ENCODE measurements at regions not wholly inside any gene's neighbourhood (a gene's known extent, or its start where the extent isn't known, plus 50 kb on each side); places are given as distances from the start of the nearest gene placed in this dataset.
"Not testable (repeated sequence)": the region's sequence is repeated elsewhere in the genome, so short reads cannot be mapped to it uniquely, and the experiment has no call there.

- BruUV-seq (replicated peaks), result no TSS peak
- Histone ChIP-seq H3K27me3 (ENCODE audit: insufficient read depth, low read depth) (no peaks in the 10 kb centered on the region), H3K4me1 (replicated peaks; ENCODE audit: insufficient read depth) (no peaks in the 10 kb centered on the region)
These were observed 193.9 kb upstream of the PHF14 start for GRCh38 chr7:10779465-10780399.

GRCh38 chr7:10780400-10780747, 193.3 kb upstream of the PHF14 start:
- Histone ChIP-seq H3K79me2 (ENCODE audit: low read depth) (no peaks in the 10 kb centered on the region), H3F3A (ENCODE audit: insufficient read depth, low read depth) (no peaks in the 10 kb centered on the region), H3K4me3 (no peak overlapping the region), H3K4me1 (replicated peaks; ENCODE audit: insufficient read depth) (no peaks in the 10 kb centered on the region), H3K4me2 (no peak overlapping the region), H4K20me1 (ENCODE audit: insufficient read depth) (no peaks in the 10 kb centered on the region), H3K9me3 (ENCODE audit: insufficient read depth, low read depth) (no peaks in the 10 kb centered on the region; the same call in 1 of the 2 replicates), H3K9me2 (ENCODE audit: insufficient read depth) (no peaks in the 10 kb centered on the region), H3K36me3 (ENCODE audit: low read depth) (no peaks in the 10 kb centered on the region), H2AFZ (no peak overlapping the region), H3K27ac (no peak overlapping the region), H3K27me3 (ENCODE audit: insufficient read depth, low read depth) (no peaks in the 10 kb centered on the region)
- BruUV-seq (replicated peaks), result no TSS peak
- intact Hi-C loops (cut with micrococcal nuclease; ENCODE audit: unreplicated experiment), result no loop called here
- CTCF ChIA-PET, result no interaction called here
- POLR2A ChIA-PET (ENCODE audit: unreplicated experiment), result no interaction called here
- no peak for DNase-seq
- no peak for TF ChIP-seq EZH2 (IDR thresholded peaks at IDR 0.05; ENCODE audit: low read depth)

More at GRCh38 chr7:10779465-10780399, 193.9 kb upstream of the PHF14 start:
- no peaks in the 10 kb centered on the region for H3K9me2 ChIP-seq (ENCODE audit: insufficient read depth)
- ChIA-PET POLR2A (ENCODE audit: unreplicated experiment) (no interaction called here), CTCF (no interaction called here)
- TF ChIP-seq EZH2 (IDR thresholded peaks at IDR 0.05; ENCODE audit: low read depth), result no peak
- TF ChIP-seq CTCF (conservative IDR thresholded peaks at IDR 0.05), result no peak
- H4K20me1 ChIP-seq (ENCODE audit: insufficient read depth), result no peaks in the 10 kb centered on the region
- no peaks in the 10 kb centered on the region; the same call in 1 of the 2 replicates for H3K9me3 ChIP-seq (ENCODE audit: insufficient read depth, low read depth)
- H3K27ac ChIP-seq, result no peak overlapping the region
- no peaks in the 10 kb centered on the region for H3F3A ChIP-seq (ENCODE audit: insufficient read depth, low read depth)
- no peak overlapping the region for H3K4me2 ChIP-seq
- no peaks in the 10 kb centered on the region for H3K36me3 ChIP-seq (ENCODE audit: low read depth)
- H3K4me3 ChIP-seq, result no peak overlapping the region
- intact Hi-C loops (cut with micrococcal nuclease; ENCODE audit: unreplicated experiment), result no loop called here
- no peaks in the 10 kb centered on the region for H3K79me2 ChIP-seq (ENCODE audit: low read depth)
- H2AFZ ChIP-seq, result no peak overlapping the region
- no peak for DNase-seq

GRCh38 chr7:10786976-10787375, 186.7 kb upstream of the PHF14 start:
- DNase-seq; H3F3A ChIP-seq (ENCODE audit: insufficient read depth, low read depth); H3K4me3 ChIP-seq; CTCF ChIA-PET; H3K36me3 ChIP-seq (ENCODE audit: low read depth); H3K4me2 ChIP-seq; H3K27ac ChIP-seq; H3K79me2 ChIP-seq (ENCODE audit: low read depth); POLR2A ChIA-PET (ENCODE audit: unreplicated experiment); H4K20me1 ChIP-seq (ENCODE audit: insufficient read depth); H3K9me2 ChIP-seq (ENCODE audit: insufficient read depth); H2AFZ ChIP-seq; BruUV-seq (replicated peaks); H3K27me3 ChIP-seq (ENCODE audit: insufficient read depth, low read depth); intact Hi-C loops (cut with micrococcal nuclease; ENCODE audit: unreplicated experiment); H3K4me1 ChIP-seq (replicated peaks; ENCODE audit: insufficient read depth); H3K9me3 ChIP-seq (ENCODE audit: insufficient read depth, low read depth): not testable (repeated sequence)

DNA sequence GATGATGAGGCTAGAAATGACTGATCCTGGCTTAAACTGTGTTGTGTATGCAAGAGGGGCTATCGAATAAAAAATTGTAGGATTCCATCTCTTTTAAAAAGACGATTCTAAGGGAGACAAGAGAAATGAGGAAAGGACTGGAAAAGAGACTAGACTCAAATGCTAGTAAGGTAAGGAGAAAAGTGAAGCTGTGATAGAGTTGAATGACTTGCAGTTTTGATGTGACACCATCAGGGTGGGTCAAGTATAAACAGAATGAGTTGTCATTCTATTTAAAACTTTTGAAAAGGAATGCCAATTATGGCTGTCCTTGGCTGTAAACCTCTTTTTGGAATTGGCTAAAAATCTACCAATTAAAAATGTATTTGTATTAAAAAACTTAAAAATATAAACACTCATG, 184.5 kb upstream of the PHF14 start:
- no peak for DNase-seq
- no peak for TF ChIP-seq CTCF (conservative IDR thresholded peaks at IDR 0.05)
- TF ChIP-seq EZH2 (IDR thresholded peaks at IDR 0.05; ENCODE audit: low read depth), result no peak
- CTCF ChIA-PET, result no interaction called here
- Histone ChIP-seq H3F3A (ENCODE audit: insufficient read depth, low read depth) (no peaks in the 10 kb centered on the region), H3K4me3 (no peak overlapping the region), H3K27ac (no peak overlapping the region), H4K20me1 (ENCODE audit: insufficient read depth) (no peaks in the 10 kb centered on the region), H3K4me1 (replicated peaks; ENCODE audit: insufficient read depth) (no peaks in the 10 kb centered on the region), H3K4me2 (no peak overlapping the region), H3K36me3 (ENCODE audit: low read depth) (no peaks in the 10 kb centered on the region), H3K79me2 (ENCODE audit: low read depth) (no peaks in the 10 kb centered on the region), H3K27me3 (ENCODE audit: insufficient read depth, low read depth) (no peaks in the 10 kb centered on the region), H3K9me2 (ENCODE audit: insufficient read depth) (no peaks in the 10 kb centered on the region), H2AFZ (peak overlapping the region; percentile 37; the same call in 1 of the 2 replicates), H3K9me3 (ENCODE audit: insufficient read depth, low read depth) (no peaks in the 10 kb centered on the region)
- BruUV-seq (replicated peaks), result no TSS peak
- intact Hi-C loops (cut with micrococcal nuclease; ENCODE audit: unreplicated experiment), result no loop called here
- POLR2A ChIA-PET (ENCODE audit: unreplicated experiment), result no interaction called here
